SKM-1 treated with dmso at 0.1 percent for 144 hours (cell line): ENCODE measurements at regions not wholly inside any gene's neighbourhood (a gene's known extent, or its start where the extent isn't known, plus 50 kb on each side); places are given as distances from the start of the nearest gene placed in this dataset.

Source experiments
- DNase-seq: peaks from one replicate; lab custom pipeline; 2025; ENCODE audit not compliant: unreplicated experiment; lab: John Stamatoyannopoulos, UW

- no peak for DNase-seq
These were observed 149.9 kb downstream of the SHQ1 start for GRCh38 chr3:72698154-72698917.

DNA sequence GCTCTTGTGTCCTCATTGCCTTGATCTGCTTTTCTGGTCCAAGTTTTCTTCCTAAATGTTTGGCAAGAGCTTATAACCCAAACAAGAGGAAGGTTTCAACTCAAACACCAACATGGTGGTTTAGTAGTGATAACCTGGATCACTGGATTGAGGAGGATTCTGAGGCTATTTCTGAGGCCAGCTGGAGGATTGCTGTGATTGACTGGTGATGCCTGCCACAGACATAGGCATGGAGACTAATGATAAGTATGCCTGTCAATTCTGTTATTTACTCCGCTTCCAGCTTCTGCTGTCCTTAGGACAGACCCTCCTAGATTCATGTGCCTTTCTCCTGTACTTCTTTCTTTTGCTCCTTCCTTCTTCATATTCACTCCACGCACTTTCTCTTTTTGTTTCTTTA, 150.5 kb downstream of the SHQ1 start:
- DNase-seq: no peak

DNA sequence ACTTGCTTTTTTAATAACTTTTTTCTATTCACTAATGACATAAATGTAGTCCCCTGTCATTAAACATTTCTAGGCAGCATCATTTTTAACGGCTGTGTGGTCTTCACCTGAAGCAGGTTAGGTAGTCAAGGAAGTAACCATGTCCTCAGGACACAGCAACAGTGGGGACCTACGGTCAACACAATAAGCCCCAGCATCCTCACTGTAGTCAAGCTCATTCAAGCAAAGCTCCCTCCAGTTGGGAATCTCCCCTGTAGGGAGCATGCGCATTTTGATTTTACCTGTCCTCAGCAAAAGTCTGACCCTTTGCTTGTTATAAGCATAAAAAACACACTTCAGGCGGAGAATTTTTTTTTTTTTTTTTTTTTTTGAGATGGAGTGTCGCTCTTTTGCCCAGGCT, 151.4 kb downstream of the SHQ1 start:
- DNase-seq: no peak

DNA sequence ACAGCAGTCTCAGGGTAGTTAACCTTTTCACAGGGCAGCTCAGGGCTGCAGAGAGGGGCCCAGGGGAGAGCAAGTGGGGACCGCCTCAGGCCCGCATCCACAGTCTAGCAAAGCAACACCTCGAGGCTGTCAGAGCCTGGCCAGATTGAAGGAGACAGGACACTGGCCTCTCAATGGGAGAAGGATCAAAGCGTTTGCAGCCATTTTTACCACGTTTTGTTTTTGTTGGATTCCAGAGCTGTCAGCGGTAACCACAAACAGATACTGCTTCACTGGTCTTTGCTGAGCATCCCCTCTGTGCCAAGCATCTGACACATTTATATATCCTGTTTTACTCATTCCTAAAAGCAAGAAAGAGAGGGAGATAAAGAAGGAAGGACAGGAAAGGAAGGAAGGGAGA, 153.8 kb downstream of the SHQ1 start:
- DNase-seq: no peak

- no peak for DNase-seq
These were observed 155.3 kb downstream of the SHQ1 start for GRCh38 chr3:72692990-72693389.

DNA sequence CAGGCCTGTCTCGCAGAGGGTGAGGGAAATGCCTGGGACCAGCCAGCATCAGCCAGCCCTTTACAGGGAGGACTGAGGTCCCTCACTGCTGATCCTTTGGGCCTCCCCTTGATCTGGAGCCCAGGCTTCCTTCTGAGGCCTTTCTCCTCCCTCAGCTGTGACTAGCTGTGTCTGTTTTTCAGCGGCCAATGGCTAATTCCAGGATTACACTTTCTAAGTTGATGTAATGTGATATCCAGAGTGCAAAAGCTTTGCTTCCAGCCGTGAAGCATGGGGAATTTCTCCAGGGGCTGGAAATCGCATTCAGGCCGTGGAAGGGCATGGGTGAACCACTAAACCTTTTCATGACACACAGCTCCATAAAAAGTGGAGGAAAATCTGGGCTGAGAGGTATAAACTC, 157.6 kb downstream of the SHQ1 start:
- DNase-seq: no peak

DNA sequence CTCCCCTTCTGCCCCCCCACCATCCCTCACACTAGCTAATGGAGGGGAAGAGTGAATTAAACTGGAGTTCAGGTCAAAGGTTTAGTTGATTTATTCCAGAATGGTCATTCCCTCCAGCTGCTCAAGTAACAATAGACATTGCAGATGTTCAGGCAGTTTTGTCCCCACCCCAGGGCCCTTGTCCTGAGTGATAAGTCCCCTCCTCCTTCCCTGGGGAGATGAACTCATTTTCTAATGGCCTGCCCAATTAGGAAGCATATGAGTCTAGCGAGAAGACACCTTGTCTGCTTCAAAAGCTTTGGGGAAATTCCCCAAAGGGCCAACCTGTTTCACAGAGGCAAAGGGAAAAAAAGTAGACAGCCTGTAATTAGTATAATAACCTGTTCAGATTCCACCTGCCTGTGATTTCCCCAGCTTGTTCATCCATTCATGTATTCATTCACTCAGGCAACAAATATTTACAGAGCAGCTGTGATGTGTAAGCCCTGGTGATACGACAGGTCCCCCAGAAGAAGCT, 165.3 kb downstream of the SHQ1 start:
- no peak for DNase-seq

DNA sequence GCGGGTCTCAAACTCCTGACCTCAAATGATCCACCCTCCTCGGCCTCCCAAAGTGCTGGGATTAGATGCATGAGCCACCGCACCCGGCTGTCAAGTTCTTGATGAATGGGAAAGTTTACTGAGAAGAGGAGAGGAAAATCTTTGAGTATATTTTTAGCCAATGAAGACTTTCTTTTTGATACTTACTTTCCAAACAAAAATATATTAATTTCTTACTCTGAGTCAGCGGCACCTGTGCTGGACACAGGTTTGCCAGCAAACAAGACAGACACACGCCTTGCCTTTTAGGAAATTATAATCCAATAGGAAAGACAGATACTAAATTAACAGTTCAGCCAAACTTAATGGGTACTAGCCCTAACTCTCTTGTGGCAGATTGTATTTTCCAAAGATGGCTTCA, 166.6 kb downstream of the SHQ1 start:
- no peak for DNase-seq

- DNase-seq: no peak
These were observed 167.5 kb downstream of the SHQ1 start for GRCh38 chr3:72680766-72681165.

DNA sequence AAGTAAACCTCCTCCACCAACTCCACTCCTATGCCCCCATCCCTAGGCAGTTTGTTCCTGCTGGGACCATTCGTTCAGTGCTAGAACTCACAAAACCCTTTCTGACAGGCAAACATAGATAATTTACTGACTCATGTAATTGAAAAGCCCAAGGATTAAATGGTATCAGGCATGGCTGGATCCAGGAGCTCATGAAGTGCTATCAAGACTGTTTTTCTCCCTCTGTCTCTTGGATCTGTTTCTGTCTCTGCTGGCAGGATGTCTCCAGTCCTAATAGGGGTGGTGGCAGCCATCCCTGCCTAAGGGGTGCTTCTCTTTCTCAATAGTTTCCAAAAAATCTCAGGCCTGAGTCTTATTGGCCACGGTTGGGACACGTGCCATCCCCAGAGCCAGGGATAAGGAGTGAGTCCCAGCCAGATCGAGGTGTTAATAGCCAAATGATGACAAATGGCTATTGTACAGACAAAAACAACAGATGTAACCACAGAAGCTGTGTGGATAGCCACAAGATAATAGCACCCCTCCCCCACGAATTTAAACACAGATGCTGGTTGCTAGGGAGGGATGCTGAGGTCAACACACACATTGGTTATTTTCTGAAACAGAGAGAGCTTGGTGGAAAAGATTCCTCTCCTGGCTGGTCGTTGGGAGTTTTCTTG, 168.6 kb downstream of the SHQ1 start:
- no peak for DNase-seq

DNA sequence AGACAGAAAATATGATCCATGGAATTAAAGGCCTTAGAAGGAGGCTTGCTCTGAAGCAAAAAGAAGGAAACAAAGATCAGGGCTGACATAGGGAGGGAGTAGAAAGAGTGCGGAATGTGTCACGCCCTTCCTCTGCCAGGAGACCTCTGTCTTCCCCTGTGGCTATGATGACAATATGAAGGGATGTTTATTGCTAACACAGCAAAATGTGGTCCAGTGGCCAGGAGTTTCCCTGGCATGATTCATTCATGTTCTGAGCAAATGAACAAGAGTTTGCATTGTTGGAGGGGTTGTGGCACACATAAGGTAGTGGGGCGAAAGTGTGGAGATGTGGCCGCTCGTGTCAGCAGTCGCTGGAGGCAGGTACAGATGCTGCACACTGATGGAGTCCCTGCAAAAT, 169.4 kb downstream of the SHQ1 start:
- DNase-seq: no peak

DNA sequence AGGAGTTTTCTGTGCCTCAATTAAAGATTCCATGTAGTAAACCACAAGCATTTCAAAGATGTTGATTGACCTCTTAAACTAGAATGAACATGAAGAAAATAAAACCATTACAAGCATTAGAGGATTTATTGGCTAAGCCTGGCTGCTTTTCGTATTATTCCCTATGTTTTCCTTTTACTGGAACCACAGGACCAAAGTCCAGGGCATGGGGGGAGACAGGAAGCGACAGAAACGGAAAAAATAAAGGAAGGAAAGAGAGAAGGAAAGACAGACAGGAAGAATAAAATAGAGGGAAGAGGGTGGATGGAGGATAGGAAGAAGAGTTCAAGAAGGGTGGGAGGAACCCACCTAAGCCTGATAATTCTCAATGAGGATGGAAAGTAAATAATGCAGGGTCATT, 169.9 kb downstream of the SHQ1 start:
- DNase-seq: no peak

DNA sequence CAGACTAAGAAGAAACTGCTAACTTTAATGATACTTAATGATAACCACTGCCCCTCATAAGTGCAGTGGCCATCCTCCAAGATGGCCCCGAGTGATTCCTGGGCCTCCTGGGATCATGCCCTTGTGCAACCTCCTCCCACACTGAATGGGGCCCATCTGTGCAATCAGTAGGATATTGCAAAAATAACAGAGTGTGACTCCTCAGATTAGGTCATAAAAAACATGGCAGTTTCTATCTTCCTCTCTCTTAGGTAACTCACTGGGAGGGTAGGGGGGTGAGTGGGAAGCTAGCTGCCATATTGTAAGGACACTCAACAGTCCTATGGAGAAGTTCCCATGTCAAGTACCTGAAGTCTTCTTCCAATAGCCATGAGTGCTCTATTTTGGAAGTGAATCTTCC, 173.0 kb downstream of the SHQ1 start:
- peak; percentile 62 for DNase-seq

DNA sequence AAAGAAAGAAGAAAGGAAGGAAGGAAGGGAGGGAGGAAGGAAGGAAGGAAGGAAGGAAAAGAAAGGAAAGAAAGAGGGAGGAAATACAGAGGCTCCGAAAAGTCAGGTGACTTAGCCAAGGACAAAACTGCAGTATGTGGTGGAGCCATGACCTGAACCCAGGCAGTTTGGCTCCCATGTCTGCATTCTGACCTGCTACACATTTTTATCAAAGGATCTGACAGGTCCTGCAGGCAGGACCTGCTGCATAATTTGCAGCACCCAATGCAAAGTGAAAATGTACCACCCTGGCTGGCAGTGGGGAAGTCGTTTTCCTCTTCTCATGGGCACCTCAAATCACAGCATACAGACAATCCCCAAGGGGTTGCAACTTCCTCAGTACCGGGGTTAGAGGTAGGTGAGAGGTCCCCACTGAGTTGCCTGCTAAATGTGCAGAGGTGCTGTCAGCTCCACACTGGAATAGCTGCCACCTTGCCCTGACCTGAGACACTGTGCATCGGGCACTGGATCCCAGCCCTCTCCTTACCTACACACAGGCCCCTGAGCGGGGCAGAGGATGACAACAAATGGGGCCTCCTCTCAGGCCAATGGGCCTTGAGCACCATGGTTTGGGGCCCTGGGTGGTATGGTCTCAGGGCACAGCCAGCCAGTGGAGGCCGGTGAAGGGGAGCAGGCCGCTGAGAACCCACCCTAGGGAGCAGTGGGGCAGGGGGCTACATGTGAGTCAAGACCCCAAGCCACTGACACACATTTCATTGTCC, 175.1 kb downstream of the SHQ1 start:
- no peak for DNase-seq

- DNase-seq: no peak
These were observed 179.0 kb downstream of the SHQ1 start for GRCh38 chr3:72669224-72669623.

DNA sequence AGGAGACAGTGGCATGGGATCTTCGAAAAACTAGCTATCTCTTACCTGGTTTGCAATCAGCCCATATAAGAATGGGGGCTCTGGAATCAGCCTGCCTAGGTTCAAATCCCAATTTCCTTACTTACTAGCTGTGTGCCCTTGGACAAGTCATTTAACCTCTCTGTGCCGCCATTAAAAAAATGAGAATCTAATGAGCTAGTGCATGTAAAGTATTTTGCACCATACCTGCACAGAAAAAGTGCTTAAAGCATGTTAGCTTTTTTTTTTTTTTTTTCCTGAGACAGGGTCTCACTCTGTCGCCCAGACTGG, 181.8 kb downstream of the SHQ1 start:
- no peak for DNase-seq

GRCh38 chr3:72665701-72666446, 182.4 kb downstream of the SHQ1 start:
- no peak for DNase-seq

- DNase-seq: no peak
These were observed 183.1 kb downstream of the SHQ1 start for GRCh38 chr3:72665103-72665502.

DNA sequence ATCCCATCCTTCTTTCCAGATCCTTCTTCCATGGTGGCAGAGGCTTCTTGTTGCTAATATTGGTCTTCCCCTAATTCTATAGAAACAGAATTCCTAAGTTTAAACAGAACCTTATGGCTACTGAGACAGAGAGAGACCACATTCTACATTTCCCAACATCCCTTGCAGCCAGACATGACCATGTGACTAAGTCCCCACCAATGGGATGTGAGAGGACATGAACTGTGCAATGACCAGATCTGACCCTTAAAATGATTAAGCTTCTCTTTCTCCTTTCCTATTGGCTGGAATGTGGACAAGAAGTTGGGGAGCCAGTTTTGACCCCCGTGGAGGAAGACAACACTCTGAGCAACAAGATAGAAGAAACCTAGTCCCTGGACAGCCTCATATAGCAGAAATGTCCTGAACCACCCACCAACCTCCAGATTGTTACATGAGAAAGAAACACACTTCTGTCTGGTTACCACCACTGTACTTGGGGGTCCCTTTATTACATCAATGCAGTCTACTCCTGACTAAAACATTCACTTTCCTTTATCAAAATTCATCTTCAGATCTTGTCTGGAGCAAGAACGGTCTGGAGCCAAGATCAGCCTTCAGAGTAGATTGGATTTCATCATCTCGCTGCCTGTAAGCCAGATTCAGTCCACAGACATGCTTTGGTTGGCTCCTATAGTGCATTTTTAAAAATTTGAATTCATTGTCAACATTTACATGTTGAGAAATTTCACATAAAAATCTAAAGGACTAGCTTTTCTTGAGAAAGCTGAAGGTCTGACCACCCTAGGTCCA, 183.9 kb downstream of the SHQ1 start:
- no peak for DNase-seq

GRCh38 chr3:72663429-72663828, 184.8 kb downstream of the SHQ1 start:
- DNase-seq: no peak

- no peak for DNase-seq
These were observed 187.2 kb downstream of the SHQ1 start for GRCh38 chr3:72661115-72661457.
